ENCODE measurements at regions not wholly inside any gene's neighbourhood (a gene's known extent, or its start where the extent isn't known, plus 50 kb on each side); places are given as distances from the start of the nearest gene placed in this dataset.

DNA sequence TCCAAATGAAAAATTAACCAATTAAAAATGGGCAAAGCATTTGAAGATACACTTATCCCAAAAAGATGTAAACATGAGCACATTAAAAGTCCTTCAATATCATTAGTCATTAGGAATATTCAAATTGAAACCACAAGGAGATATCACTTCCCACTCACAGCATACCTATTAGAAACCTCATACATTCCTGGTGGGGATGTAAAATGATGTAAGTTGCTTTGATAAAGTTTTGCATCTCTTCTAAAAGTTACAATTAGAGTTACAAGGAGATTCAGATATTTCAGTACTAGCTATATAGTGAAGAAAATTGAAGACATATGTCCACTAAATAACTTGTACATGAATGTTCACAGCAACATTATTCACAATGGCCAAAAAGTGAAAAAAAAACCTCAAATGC lies 1109.3 kb upstream of the LCORL start:
- Histone ChIP-seq H3K27ac (no peak overlapping the region), H3K4me3 (no peak overlapping the region), H3K27me3 (no peaks in the 10 kb centered on the region), H3K4me1 (no peaks in the 10 kb centered on the region), H3K36me3 (no peaks in the 10 kb centered on the region), H3K9me3 (no peaks in the 10 kb centered on the region)
- ATAC-seq, result no peak
- TF ChIP-seq EP300 (IDR thresholded peaks at IDR 0.05) (no peak), POLR2AphosphoS5 (IDR thresholded peaks at IDR 0.05) (no peak), POLR2A (IDR thresholded peaks at IDR 0.05) (no peak)
- TF ChIP-seq, protein P1, sequence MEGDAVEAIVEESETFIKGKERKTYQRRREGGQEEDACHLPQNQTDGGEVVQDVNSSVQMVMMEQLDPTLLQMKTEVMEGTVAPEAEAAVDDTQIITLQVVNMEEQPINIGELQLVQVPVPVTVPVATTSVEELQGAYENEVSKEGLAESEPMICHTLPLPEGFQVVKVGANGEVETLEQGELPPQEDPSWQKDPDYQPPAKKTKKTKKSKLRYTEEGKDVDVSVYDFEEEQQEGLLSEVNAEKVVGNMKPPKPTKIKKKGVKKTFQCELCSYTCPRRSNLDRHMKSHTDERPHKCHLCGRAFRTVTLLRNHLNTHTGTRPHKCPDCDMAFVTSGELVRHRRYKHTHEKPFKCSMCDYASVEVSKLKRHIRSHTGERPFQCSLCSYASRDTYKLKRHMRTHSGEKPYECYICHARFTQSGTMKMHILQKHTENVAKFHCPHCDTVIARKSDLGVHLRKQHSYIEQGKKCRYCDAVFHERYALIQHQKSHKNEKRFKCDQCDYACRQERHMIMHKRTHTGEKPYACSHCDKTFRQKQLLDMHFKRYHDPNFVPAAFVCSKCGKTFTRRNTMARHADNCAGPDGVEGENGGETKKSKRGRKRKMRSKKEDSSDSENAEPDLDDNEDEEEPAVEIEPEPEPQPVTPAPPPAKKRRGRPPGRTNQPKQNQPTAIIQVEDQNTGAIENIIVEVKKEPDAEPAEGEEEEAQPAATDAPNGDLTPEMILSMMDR (IDR thresholded peaks at IDR 0.05), result no peak

DNA sequence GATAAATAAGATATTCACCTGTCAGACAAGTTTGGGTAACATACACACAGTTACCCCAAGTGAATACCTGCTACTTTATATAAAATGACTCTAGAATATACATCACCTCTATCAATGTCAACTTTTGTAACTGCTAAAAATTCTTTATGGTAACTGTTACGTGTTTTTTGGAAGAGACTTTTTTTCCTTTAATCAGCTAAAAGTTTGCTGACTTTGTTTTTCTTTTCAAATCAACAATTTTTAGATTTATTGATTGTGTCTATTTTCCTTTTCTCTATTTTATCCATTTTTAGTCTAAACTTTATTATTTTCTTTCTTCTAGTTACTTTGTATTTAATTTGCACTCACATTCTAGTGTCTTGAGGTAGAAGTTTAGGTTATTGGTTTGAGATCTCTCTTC lies 1106.6 kb upstream of the LCORL start:
- no peaks in the 10 kb centered on the region for H3K36me3 ChIP-seq
- no peaks in the 10 kb centered on the region for H3K4me1 ChIP-seq
- WGBS, 2 donors (ENCODE audit: low coverage in 1 of 2), result 100% methylated on average over 1 of the region's 1 CpG
- ATAC-seq, result no peak
- H3K27ac ChIP-seq, result no peak overlapping the region
- no peak overlapping the region for H3K4me3 ChIP-seq
- H3K9me3 ChIP-seq, result no peaks in the 10 kb centered on the region
- TF ChIP-seq EP300 (IDR thresholded peaks at IDR 0.05), result no peak
- TF ChIP-seq, protein P1 (IDR thresholded peaks at IDR 0.05), result no peak
- no peak for TF ChIP-seq POLR2A (IDR thresholded peaks at IDR 0.05)
- TF ChIP-seq POLR2AphosphoS5 (IDR thresholded peaks at IDR 0.05), result no peak
- no peaks in the 10 kb centered on the region for H3K27me3 ChIP-seq

DNA sequence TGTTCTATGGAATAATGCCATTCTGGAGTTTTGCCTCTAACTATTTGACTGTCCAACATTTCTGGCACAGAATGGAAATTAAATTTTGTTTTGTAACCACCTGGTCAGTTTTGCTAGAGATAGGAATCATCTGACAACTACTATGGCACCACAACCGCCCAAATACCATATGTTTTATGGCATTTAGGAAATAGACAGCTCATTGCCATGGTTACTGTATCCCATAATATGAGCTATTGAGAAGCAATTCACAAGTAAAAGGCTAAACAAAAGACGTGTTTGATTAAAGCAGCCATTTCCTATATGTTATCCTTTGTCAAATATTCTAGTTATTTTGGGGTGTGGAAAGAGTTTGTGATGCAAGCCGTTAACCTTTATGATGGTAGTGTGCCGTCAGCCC lies 1105.3 kb upstream of the LCORL start:
- TF ChIP-seq, protein P1 (IDR thresholded peaks at IDR 0.05), result no peak
- TF ChIP-seq POLR2AphosphoS5 (IDR thresholded peaks at IDR 0.05) (no peak), POLR2A (IDR thresholded peaks at IDR 0.05) (no peak), EP300 (IDR thresholded peaks at IDR 0.05) (no peak)
- 82 to 94% methylated on average over 3 to 4 of the region's 4 CpGs for WGBS, 2 donors (ENCODE audit: low coverage in 1 of 2)
- Histone ChIP-seq H3K9me3 (no peaks in the 10 kb centered on the region), H3K36me3 (no peaks in the 10 kb centered on the region), H3K27ac (no peak overlapping the region), H3K4me3 (no peak overlapping the region), H3K4me1 (no peaks in the 10 kb centered on the region), H3K27me3 (no peaks in the 10 kb centered on the region)
- ATAC-seq, result no peak

DNA sequence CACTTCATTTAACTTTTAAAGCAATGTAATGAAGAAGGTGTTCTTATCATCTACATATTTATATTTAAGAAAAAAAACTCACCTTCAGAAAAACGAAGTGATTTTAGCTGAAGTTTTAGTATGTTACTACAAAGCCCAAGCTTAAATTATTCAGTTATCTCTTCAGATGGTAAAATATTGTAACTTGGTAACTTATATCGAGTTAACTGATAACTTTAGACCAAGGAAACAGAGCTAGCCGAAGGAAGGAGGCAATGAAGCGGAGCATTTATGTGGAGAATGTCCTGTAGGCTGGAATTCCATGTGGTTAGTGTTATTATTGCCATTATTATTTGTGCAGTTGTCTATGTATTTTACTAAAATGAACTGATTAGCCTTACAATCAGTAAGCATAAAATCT lies 1102.1 kb upstream of the LCORL start:
- Histone ChIP-seq H3K36me3 (no peaks in the 10 kb centered on the region), H3K4me1 (no peaks in the 10 kb centered on the region), H3K27me3 (no peaks in the 10 kb centered on the region), H3K4me3 (no peak overlapping the region), H3K27ac (no peak overlapping the region), H3K9me3 (no peaks in the 10 kb centered on the region)
- ATAC-seq, result no peak
- 89 to 94% methylated on average over 4 of the region's 4 CpGs for WGBS, 2 donors (ENCODE audit: low coverage in 1 of 2)
- TF ChIP-seq EP300 (IDR thresholded peaks at IDR 0.05) (no peak), POLR2A (IDR thresholded peaks at IDR 0.05) (no peak), POLR2AphosphoS5 (IDR thresholded peaks at IDR 0.05) (no peak)

DNA sequence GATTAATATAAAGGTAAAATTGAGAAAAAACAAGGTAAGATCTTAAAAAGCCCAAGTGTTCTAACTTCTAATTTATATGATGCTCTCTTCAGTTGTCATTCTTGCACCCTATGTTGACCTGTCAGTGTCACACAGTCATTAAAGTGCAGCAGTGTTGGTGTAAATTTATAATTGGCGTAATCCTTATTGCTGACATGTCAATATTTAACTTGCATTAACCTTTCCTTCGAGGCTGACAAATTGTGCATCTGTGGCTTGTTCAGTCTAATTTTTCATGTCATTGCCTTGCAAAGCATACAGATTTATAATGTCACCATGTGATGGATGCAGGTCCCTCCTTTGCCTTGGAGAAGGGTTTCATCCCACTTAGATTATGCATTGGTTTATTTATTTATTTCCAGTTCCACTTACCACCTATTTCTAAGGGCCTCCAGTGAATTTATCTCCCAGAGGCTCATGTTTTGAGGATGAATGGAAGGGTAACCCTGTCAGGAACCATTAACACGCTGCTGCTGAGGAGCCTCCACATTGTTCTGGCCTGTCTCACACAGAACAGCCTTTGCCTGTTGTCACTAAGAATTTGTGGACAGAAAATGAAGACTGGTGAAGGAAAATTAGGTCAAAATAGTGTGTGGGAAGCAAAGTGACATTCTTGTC lies 1098.5 kb upstream of the LCORL start:
- ATAC-seq, result no peak
- TF ChIP-seq POLR2A (IDR thresholded peaks at IDR 0.05) (no peak), EP300 (IDR thresholded peaks at IDR 0.05) (no peak), POLR2AphosphoS5 (IDR thresholded peaks at IDR 0.05) (no peak)
- TF ChIP-seq, protein P1 (IDR thresholded peaks at IDR 0.05), result no peak
- H3K9me3 ChIP-seq, result no peaks in the 10 kb centered on the region
- H3K27me3 ChIP-seq, result no peaks in the 10 kb centered on the region
- no peak overlapping the region for H3K27ac ChIP-seq
- no peaks in the 10 kb centered on the region for H3K36me3 ChIP-seq
- WGBS, 2 donors (ENCODE audit: low coverage in 1 of 2), result 80 to 86% methylated on average over 3 of the region's 3 CpGs
- no peaks in the 10 kb centered on the region for H3K4me1 ChIP-seq
- no peak overlapping the region for H3K4me3 ChIP-seq
